ENCODE measurements at regions not wholly inside any gene's neighbourhood (a gene's known extent, or its start where the extent isn't known, plus 50 kb on each side); places are given as distances from the start of the nearest gene placed in this dataset.

DNA sequence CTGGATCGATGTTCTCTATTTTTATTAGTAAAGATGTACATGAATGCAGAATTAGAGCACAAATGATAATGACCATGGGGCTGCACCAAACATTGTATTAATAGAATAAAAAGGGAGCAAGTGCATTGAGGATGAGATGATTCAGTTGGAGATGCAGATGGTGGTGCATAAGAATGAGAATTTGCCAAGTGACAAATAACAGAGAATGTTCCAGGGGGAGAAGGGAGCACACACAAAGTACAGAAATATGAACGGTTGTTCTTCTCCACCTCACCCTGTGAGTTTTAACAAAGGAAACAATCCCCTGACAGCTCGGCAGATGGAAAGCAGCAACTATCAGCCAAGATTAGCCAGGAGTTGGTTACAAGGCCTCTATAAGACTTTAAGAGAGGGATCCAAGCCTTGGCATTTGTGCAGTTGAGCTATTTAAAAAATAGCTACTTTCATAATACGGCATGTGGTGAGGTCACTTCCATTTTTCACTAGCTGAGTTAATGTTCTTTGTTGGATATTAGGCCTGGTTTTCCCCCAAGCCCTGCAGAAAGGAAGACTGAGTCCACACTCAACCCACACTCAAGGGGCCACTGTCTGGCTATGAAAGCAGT, 462.5 kb downstream of the TNS3 start:
- no peaks in the 10 kb centered on the region for H3K36me3 Mint-ChIP-seq (ENCODE audit: low read depth)
- no peak for DNase-seq (ENCODE audit: low spot score)
- H3K4me1 Mint-ChIP-seq (ENCODE audit: low read depth) = no peaks in the 10 kb centered on the region
- no peak overlapping the region for H3K4me3 Mint-ChIP-seq
- peaks cover 9% of the 10 kb centered on the region for H3K9me3 Mint-ChIP-seq
- H3K27ac Mint-ChIP-seq = no peak overlapping the region
- no peaks in the 10 kb centered on the region for H3K27me3 Mint-ChIP-seq (ENCODE audit: insufficient read depth)
- intact Hi-C loops (cut with micrococcal nuclease) = no loop called here

- Mint-ChIP-seq H3K36me3 (ENCODE audit: low read depth) (no peaks in the 10 kb centered on the region), H3K4me1 (ENCODE audit: low read depth) (no peaks in the 10 kb centered on the region), H3K27me3 (ENCODE audit: insufficient read depth) (no peaks in the 10 kb centered on the region), H3K4me3 (no peak overlapping the region), H3K27ac (no peak overlapping the region), H3K9me3 (no peaks in the 10 kb centered on the region)
- intact Hi-C loops (cut with micrococcal nuclease) = no loop called here
- DNase-seq (ENCODE audit: low spot score) = no peak
Measured at GRCh38 chr7:47104206-47104549, 477.7 kb downstream of the TNS3 start.

DNA sequence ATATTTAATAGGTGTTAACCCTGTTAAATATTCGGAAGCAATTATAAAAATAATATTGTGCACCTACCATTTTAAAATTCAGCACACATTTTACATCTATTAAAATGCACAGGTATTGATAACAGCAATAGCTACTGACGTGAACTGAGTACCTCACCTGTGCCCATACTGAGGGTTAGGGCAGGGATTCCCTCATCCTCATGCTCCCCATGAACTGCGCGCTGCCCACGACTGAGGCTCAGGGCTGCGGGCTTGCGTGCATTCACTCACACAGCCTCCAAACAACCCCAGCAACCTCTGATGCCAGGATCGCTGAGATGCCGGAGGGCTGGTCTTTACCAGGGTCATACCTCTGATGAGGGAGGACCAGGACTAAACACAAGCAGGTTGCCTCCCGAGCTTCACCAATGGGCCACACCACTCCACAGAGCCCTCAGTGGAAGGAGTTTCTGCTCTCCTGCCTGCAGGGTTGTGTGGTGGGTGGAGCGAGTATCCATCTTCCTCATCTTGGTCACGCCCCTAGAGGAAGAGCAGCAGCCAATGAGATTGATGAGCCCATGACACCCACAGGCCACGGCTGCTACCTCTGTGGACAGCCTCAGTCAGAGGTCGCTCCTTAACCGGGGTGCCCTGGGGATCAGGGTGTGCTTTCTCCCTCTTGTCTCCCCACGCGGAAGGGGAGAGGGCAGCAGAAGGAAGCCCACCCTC, 478.3 kb downstream of the TNS3 start:
- H3K4me1 Mint-ChIP-seq (ENCODE audit: low read depth) = no peaks in the 10 kb centered on the region
- H3K27me3 Mint-ChIP-seq (ENCODE audit: insufficient read depth) = no peaks in the 10 kb centered on the region
- H3K36me3 Mint-ChIP-seq (ENCODE audit: low read depth) = no peaks in the 10 kb centered on the region
- H3K9me3 Mint-ChIP-seq = no peaks in the 10 kb centered on the region
- intact Hi-C loops (cut with micrococcal nuclease) = no loop called here
- H3K27ac Mint-ChIP-seq = no peak overlapping the region
- DNase-seq (ENCODE audit: low spot score) = no peak
- H3K4me3 Mint-ChIP-seq = no peak overlapping the region

DNA sequence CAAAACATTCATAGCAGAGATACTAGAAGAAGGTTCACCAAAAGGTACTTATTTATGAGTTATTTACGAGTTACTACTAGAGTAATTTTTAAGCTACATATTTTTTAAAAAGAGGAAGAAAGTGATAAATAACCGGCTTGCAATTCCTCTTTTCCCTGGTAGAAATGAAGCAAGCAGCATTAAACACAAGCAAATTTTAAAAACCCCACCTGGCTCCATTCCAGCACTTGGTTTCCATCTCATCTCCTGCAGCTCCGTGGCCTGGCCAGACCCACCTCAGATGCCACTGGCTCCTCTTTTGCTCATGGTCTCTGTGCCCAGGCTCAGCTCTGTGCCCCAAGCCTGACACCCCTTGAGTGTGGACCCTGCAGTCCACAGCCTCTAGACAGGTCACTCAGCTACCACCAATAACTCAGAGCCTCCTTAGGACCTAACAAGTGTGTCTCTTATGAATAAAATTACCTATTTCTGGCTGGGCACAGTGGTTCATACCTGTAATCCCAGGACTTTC, 479.5 kb downstream of the TNS3 start:
- no peaks in the 10 kb centered on the region for H3K36me3 Mint-ChIP-seq (ENCODE audit: low read depth)
- DNase-seq (ENCODE audit: low spot score) = no peak
- H3K27me3 Mint-ChIP-seq (ENCODE audit: insufficient read depth) = no peaks in the 10 kb centered on the region
- H3K9me3 Mint-ChIP-seq = no peaks in the 10 kb centered on the region
- intact Hi-C loops (cut with micrococcal nuclease) = no loop called here
- H3K4me3 Mint-ChIP-seq = no peak overlapping the region
- H3K4me1 Mint-ChIP-seq (ENCODE audit: low read depth) = no peaks in the 10 kb centered on the region
- H3K27ac Mint-ChIP-seq = no peak overlapping the region

GRCh38 chr7:47100817-47101435, 481.0 kb downstream of the TNS3 start:
- Mint-ChIP-seq H3K36me3 (ENCODE audit: low read depth) (no peaks in the 10 kb centered on the region), H3K9me3 (no peaks in the 10 kb centered on the region), H3K27me3 (ENCODE audit: insufficient read depth) (no peaks in the 10 kb centered on the region), H3K4me3 (no peak overlapping the region), H3K27ac (no peak overlapping the region), H3K4me1 (ENCODE audit: low read depth) (no peaks in the 10 kb centered on the region)
- intact Hi-C loops (cut with micrococcal nuclease) = no loop called here
- DNase-seq (ENCODE audit: low spot score) = no peak

GRCh38 chr7:47100148-47100816, 481.6 kb downstream of the TNS3 start:
- Mint-ChIP-seq H3K36me3 (ENCODE audit: low read depth) (no peaks in the 10 kb centered on the region), H3K9me3 (no peaks in the 10 kb centered on the region)

GRCh38 chr7:47097431-47097830, 484.5 kb downstream of the TNS3 start:
- intact Hi-C loops (cut with micrococcal nuclease) = no loop called here
- H3K27ac Mint-ChIP-seq = no peak overlapping the region
- H3K27me3 Mint-ChIP-seq (ENCODE audit: insufficient read depth) = no peaks in the 10 kb centered on the region
- no peaks in the 10 kb centered on the region for H3K36me3 Mint-ChIP-seq (ENCODE audit: low read depth)
- no peaks in the 10 kb centered on the region for H3K4me1 Mint-ChIP-seq (ENCODE audit: low read depth)
- no peak overlapping the region for H3K4me3 Mint-ChIP-seq
- no peak for DNase-seq (ENCODE audit: low spot score)
- H3K9me3 Mint-ChIP-seq = no peaks in the 10 kb centered on the region

More at GRCh38 chr7:47100148-47100816, 481.6 kb downstream of the TNS3 start:
- Mint-ChIP-seq H3K27me3 (ENCODE audit: insufficient read depth) (no peaks in the 10 kb centered on the region), H3K4me3 (no peak overlapping the region), H3K4me1 (ENCODE audit: low read depth) (no peaks in the 10 kb centered on the region), H3K27ac (no peak overlapping the region)
- no peak for DNase-seq (ENCODE audit: low spot score)
- intact Hi-C loops (cut with micrococcal nuclease) = no loop called here

- no peaks in the 10 kb centered on the region for H3K36me3 Mint-ChIP-seq (ENCODE audit: low read depth)
- H3K4me3 Mint-ChIP-seq = no peak overlapping the region
- H3K27me3 Mint-ChIP-seq (ENCODE audit: insufficient read depth) = no peaks in the 10 kb centered on the region
- no peak overlapping the region for H3K27ac Mint-ChIP-seq
- H3K4me1 Mint-ChIP-seq (ENCODE audit: low read depth) = no peaks in the 10 kb centered on the region
- H3K9me3 Mint-ChIP-seq = no peaks in the 10 kb centered on the region
- intact Hi-C loops (cut with micrococcal nuclease) = no loop called here
- DNase-seq (ENCODE audit: low spot score) = no peak
Measured at GRCh38 chr7:47095946-47096345, 486.0 kb downstream of the TNS3 start.

DNA sequence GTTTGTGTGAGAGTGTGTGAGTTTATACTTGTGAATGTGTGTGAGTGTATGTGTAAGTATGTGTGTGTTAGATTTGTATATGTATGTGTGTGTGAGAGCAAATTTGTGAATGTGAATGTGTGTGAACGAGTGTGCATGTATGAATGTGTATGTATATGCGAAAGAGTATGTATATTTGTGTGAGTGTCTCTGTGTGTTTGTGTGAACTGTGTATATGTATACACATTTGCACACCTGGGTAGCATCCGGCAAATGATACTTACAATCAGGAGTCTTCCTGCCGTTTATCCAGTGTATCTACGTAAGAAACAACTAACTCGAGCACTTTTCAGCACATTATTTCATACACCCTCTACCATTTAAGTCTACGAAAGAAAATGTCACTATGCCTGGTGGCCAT, 487.4 kb downstream of the TNS3 start:
- H3K27ac Mint-ChIP-seq = no peak overlapping the region
- H3K9me3 Mint-ChIP-seq = no peaks in the 10 kb centered on the region
- H3K36me3 Mint-ChIP-seq (ENCODE audit: low read depth) = no peaks in the 10 kb centered on the region
- H3K4me3 Mint-ChIP-seq = no peak overlapping the region
- no peaks in the 10 kb centered on the region for H3K27me3 Mint-ChIP-seq (ENCODE audit: insufficient read depth)
- no peaks in the 10 kb centered on the region for H3K4me1 Mint-ChIP-seq (ENCODE audit: low read depth)
- intact Hi-C loops (cut with micrococcal nuclease) = no loop called here
- DNase-seq (ENCODE audit: low spot score) = no peak

DNA sequence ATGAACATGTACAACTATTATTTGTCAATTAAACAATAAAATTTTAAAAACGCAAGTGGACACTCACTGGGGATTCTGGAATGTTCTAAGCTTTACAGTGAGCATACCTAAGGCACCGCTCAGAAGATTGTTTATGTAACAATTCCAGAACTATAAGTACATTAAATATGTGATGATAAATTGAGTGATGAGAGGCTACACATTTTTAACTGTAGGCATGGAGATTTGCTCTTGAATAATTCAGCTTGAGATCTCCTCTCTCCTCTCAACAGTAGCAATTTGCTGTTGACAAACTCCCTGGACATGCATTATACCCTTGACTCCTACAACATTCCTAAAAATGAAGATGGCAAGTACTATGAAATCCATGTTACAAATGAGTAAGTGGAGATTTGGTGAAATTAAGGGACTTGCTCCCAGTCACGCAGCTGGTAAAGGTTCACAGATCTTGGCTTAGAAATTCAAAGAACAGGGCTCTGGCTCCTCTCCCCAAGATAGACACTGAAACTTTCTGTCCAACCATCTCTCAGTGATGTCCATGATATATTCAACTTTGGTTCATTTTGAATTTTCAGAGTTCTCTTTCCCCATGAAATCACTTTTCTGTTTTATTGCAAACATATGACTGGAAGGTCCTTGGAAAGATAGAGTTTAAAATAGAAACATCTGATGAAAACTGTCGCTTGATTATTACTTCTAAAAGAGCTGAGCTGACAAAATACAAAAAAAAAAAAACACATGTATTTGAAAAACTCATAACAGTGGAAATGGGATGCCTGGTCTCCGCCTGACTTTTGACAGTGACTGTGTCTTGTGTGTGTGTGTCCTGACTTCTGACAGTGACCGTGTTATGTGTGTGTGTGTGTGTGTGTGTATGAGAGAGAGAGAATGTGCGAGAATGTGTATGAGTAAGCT, 488.3 kb downstream of the TNS3 start:
- Mint-ChIP-seq H3K9me3 (no peaks in the 10 kb centered on the region), H3K27me3 (ENCODE audit: insufficient read depth) (no peaks in the 10 kb centered on the region), H3K4me1 (ENCODE audit: low read depth) (no peaks in the 10 kb centered on the region), H3K36me3 (ENCODE audit: low read depth) (no peaks in the 10 kb centered on the region), H3K27ac (no peak overlapping the region), H3K4me3 (no peak overlapping the region)
- no peak for DNase-seq (ENCODE audit: low spot score)
- intact Hi-C loops (cut with micrococcal nuclease) = no loop called here

DNA sequence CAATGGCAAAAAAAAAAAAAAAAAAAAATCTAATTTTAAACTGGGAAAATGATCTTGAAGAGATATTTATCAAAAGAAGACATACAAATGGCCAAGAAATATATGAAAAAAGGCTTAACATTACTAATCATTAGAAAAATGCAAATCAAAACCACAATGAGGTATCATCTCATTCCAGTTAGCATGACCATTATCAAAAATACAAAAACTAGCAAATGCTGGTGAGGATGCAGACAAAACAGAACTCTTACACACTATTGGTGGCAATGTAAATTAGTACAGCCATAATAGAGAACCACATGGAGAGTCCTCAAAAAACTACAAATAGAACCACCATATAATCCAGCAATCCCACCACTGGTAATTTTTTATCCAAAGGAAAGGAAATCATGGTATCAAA, 489.6 kb downstream of the TNS3 start:
- no peak for DNase-seq (ENCODE audit: low spot score)
- Mint-ChIP-seq H3K36me3 (ENCODE audit: low read depth) (no peaks in the 10 kb centered on the region), H3K27ac (no peak overlapping the region), H3K27me3 (ENCODE audit: insufficient read depth) (no peaks in the 10 kb centered on the region), H3K4me1 (ENCODE audit: low read depth) (no peaks in the 10 kb centered on the region), H3K9me3 (no peaks in the 10 kb centered on the region), H3K4me3 (no peak overlapping the region)
- intact Hi-C loops (cut with micrococcal nuclease) = no loop called here

DNA sequence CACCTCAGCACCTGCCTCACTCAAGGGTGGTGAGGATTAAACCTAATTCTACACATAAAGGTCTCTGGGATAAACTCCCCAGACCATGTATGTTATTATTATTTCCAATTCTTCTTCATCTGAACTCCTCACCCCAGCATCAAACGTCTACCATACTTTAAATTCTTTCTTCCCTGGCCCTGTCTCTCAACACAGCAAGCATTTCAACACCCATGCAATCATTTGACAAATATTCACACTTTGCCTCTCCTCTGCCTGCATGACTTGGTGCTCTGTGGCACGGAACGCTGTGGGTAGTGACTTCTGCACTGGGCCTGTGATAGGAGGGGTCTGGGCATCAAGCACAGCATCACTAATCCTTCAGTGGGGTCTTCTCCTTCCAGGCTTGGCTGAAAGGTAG, 490.8 kb downstream of the TNS3 start:
- no peak overlapping the region for H3K27ac Mint-ChIP-seq
- intact Hi-C loops (cut with micrococcal nuclease) = no loop called here

More for the DNA sequence above, 490.8 kb downstream of the TNS3 start:
- no peak for DNase-seq (ENCODE audit: low spot score)
- H3K27me3 Mint-ChIP-seq (ENCODE audit: insufficient read depth) = no peaks in the 10 kb centered on the region
- no peaks in the 10 kb centered on the region for H3K36me3 Mint-ChIP-seq (ENCODE audit: low read depth)
- no peaks in the 10 kb centered on the region for H3K4me1 Mint-ChIP-seq (ENCODE audit: low read depth)
- no peak overlapping the region for H3K4me3 Mint-ChIP-seq
- no peaks in the 10 kb centered on the region for H3K9me3 Mint-ChIP-seq
